Fibroblast of skin of scalp (primary cell): ENCODE measurements at regions not wholly inside any gene's neighbourhood (a gene's known extent, or its start where the extent isn't known, plus 50 kb on each side); places are given as distances from the start of the nearest gene placed in this dataset.

Source experiments
- DNase-seq: peaks from one replicate; pipeline ENCODE4 v3.0.0-alpha.2; 2013

- DNase-seq: no peak
These were observed 793.0 kb upstream of the NDST4 start for GRCh38 chr4:115906428-115906827.

- DNase-seq: no peak
These were observed 770.4 kb upstream of the NDST4 start for GRCh38 chr4:115883847-115884246.

GRCh38 chr4:115883231-115883630, 769.8 kb upstream of the NDST4 start:
- DNase-seq: no peak

- DNase-seq: no peak
These were observed 759.6 kb upstream of the NDST4 start for GRCh38 chr4:115873048-115873447.

GRCh38 chr4:115871596-115871995, 758.2 kb upstream of the NDST4 start:
- DNase-seq: no peak

GRCh38 chr4:115866364-115866896, 753.0 kb upstream of the NDST4 start:
- no peak for DNase-seq

- no peak for DNase-seq
These were observed 752.3 kb upstream of the NDST4 start for GRCh38 chr4:115865736-115866135.

GRCh38 chr4:115852767-115853091, 739.3 kb upstream of the NDST4 start:
- DNase-seq: no peak

- DNase-seq: peak; percentile 37
These were observed 738.7 kb upstream of the NDST4 start for GRCh38 chr4:115851918-115852766.

- no peak for DNase-seq
These were observed 737.5 kb upstream of the NDST4 start for GRCh38 chr4:115850799-115851509.

- DNase-seq: no peak
These were observed 730.8 kb upstream of the NDST4 start for GRCh38 chr4:115844180-115844579.

- DNase-seq: no peak
These were observed 728.5 kb upstream of the NDST4 start for GRCh38 chr4:115841871-115842270.

- no peak for DNase-seq
These were observed 721.0 kb upstream of the NDST4 start for GRCh38 chr4:115834441-115834840.

- no peak for DNase-seq
These were observed 711.2 kb upstream of the NDST4 start for GRCh38 chr4:115824630-115825029.

GRCh38 chr4:115803825-115804224, 690.4 kb upstream of the NDST4 start:
- DNase-seq: no peak

- no peak for DNase-seq
These were observed 677.4 kb upstream of the NDST4 start for GRCh38 chr4:115790812-115791211.

GRCh38 chr4:115781528-115782146, 668.2 kb upstream of the NDST4 start:
- no peak for DNase-seq

- no peak for DNase-seq
These were observed 667.4 kb upstream of the NDST4 start for GRCh38 chr4:115780835-115781234.

GRCh38 chr4:115780268-115780667, 666.8 kb upstream of the NDST4 start:
- no peak for DNase-seq

- no peak for DNase-seq
These were observed 656.7 kb upstream of the NDST4 start for GRCh38 chr4:115770046-115770543.

GRCh38 chr4:115769396-115769795, 656.0 kb upstream of the NDST4 start:
- no peak for DNase-seq

- DNase-seq: no peak
These were observed 649.6 kb upstream of the NDST4 start for GRCh38 chr4:115763051-115763450.

- DNase-seq: no peak
These were observed 645.8 kb upstream of the NDST4 start for GRCh38 chr4:115759231-115759630.
